GM23248 (cell line): ENCODE measurements at regions not wholly inside any gene's neighbourhood (a gene's known extent, or its start where the extent isn't known, plus 50 kb on each side); places are given as distances from the start of the nearest gene placed in this dataset.

Experiments
- EZH2 ChIP-seq: fragments of 200-600 bp; sonication (generic); IDR thresholded peaks from 2 replicates; pipeline ENCODE4 v1.6.1; 2018; ENCODE audit warnings: antibody characterized with exemption, mild to moderate bottlenecking; ENCODE audit not compliant: insufficient read depth, poor library complexity, severe bottlenecking
- EZH2phosphoT487 ChIP-seq: fragments of 200-600 bp; sonication (generic); IDR thresholded peaks from 2 replicates; pipeline ENCODE4 v1.6.1; 2018; ENCODE audit warnings: antibody characterized with exemption, moderate library complexity, mild to moderate bottlenecking, low read depth; ENCODE audit not compliant: insufficient read depth

DNA sequence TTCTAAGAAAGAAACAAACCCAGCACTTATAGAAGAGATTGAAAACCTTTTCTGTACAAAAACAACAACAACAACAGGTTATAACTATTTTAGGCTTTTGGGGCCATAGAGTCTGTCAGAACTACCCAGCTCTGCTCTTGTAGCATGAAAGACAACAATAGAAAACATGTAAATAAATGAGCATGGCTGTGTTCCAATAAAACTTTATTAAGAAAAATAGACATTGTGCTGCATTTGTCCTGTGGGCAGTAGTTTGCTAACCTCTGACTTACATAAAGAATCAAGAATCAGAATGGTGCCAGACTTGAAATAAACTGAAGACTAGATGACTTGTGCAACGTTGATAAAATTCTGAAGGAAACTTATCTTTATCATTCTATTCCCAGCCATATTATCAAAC, 617.5 kb downstream of the DIAPH3 start:
- no peak for TF ChIP-seq EZH2phosphoT487
- no peak for TF ChIP-seq EZH2
